Activated naive CD4-positive, alpha-beta T cell treated with anti-CD3 and anti-CD28 coated beads, Interleukin-2, amount 50 U/mL, for 24 hours (primary cell): ENCODE measurements at regions not wholly inside any gene's neighbourhood (a gene's known extent, or its start where the extent isn't known, plus 50 kb on each side); places are given as distances from the start of the nearest gene placed in this dataset.

Experiments
- H3K27ac Mint-ChIP-seq: one replicate; pipeline ENCODE4 v1.8.0; 2021; ENCODE audit warnings: mild to moderate bottlenecking, mixed read lengths
- H3K27me3 Mint-ChIP-seq: one replicate; pipeline ENCODE4 v1.8.0; 2021; ENCODE audit warnings: mixed read lengths
- H3K36me3 Mint-ChIP-seq: one replicate; pipeline ENCODE4 v1.8.0; 2021; ENCODE audit warnings: mixed read lengths
- H3K4me1 Mint-ChIP-seq: one replicate; pipeline ENCODE4 v1.8.0; 2021; ENCODE audit warnings: mixed read lengths
- H3K4me3 Mint-ChIP-seq: one replicate; pipeline ENCODE4 v1.8.0; 2021; ENCODE audit warnings: mild to moderate bottlenecking, mixed read lengths
- H3K9me3 Mint-ChIP-seq: one replicate; pipeline ENCODE4 v1.8.0; 2021; ENCODE audit warnings: mixed read lengths

GRCh38 chr9:8156346-8156745, 356.8 kb upstream of the DMAC1 start:
- Mint-ChIP-seq H3K4me1 (no peaks in the 10 kb centered on the region), H3K36me3 (no peaks in the 10 kb centered on the region), H3K4me3 (no peak overlapping the region), H3K27me3 (no peaks in the 10 kb centered on the region), H3K9me3 (no peaks in the 10 kb centered on the region), H3K27ac (no peak overlapping the region)

- H3K9me3 Mint-ChIP-seq = no peaks in the 10 kb centered on the region
- H3K36me3 Mint-ChIP-seq = no peaks in the 10 kb centered on the region
- no peaks in the 10 kb centered on the region for H3K4me1 Mint-ChIP-seq
- H3K4me3 Mint-ChIP-seq = no peak overlapping the region
- H3K27ac Mint-ChIP-seq = no peak overlapping the region
- H3K27me3 Mint-ChIP-seq = no peaks in the 10 kb centered on the region
These were observed 356.1 kb upstream of the DMAC1 start for GRCh38 chr9:8155706-8156105.

GRCh38 chr9:8143677-8144076, 344.1 kb upstream of the DMAC1 start:
- no peaks in the 10 kb centered on the region for H3K36me3 Mint-ChIP-seq
- no peak overlapping the region for H3K4me3 Mint-ChIP-seq
- no peaks in the 10 kb centered on the region for H3K4me1 Mint-ChIP-seq
- H3K27me3 Mint-ChIP-seq = peaks cover 4% of the 10 kb centered on the region
- H3K27ac Mint-ChIP-seq = no peak overlapping the region
- H3K9me3 Mint-ChIP-seq = no peaks in the 10 kb centered on the region

- Mint-ChIP-seq H3K4me3 (no peak overlapping the region), H3K9me3 (no peaks in the 10 kb centered on the region), H3K4me1 (peaks cover 6% of the 10 kb centered on the region), H3K36me3 (no peaks in the 10 kb centered on the region), H3K27ac (no peak overlapping the region), H3K27me3 (no peaks in the 10 kb centered on the region)
These were observed 341.0 kb upstream of the DMAC1 start for GRCh38 chr9:8140557-8140956.

- Mint-ChIP-seq H3K9me3 (no peaks in the 10 kb centered on the region), H3K4me1 (peaks cover 7% of the 10 kb centered on the region), H3K27me3 (no peaks in the 10 kb centered on the region), H3K27ac (no peak overlapping the region), H3K36me3 (no peaks in the 10 kb centered on the region), H3K4me3 (no peak overlapping the region)
These were observed 340.2 kb upstream of the DMAC1 start for GRCh38 chr9:8139756-8140155.

- Mint-ChIP-seq H3K36me3 (no peaks in the 10 kb centered on the region), H3K27me3 (no peaks in the 10 kb centered on the region), H3K4me3 (no peak overlapping the region), H3K4me1 (peaks cover 7% of the 10 kb centered on the region), H3K9me3 (no peaks in the 10 kb centered on the region), H3K27ac (no peak overlapping the region)
These were observed 336.9 kb upstream of the DMAC1 start for GRCh38 chr9:8136477-8136876.

GRCh38 chr9:8134635-8135034, 335.1 kb upstream of the DMAC1 start:
- H3K9me3 Mint-ChIP-seq = no peaks in the 10 kb centered on the region
- no peak overlapping the region for H3K4me3 Mint-ChIP-seq
- H3K4me1 Mint-ChIP-seq = peaks cover 7% of the 10 kb centered on the region
- no peak overlapping the region for H3K27ac Mint-ChIP-seq
- peaks cover 1% of the 10 kb centered on the region for H3K27me3 Mint-ChIP-seq
- no peaks in the 10 kb centered on the region for H3K36me3 Mint-ChIP-seq

- no peak overlapping the region for H3K4me3 Mint-ChIP-seq
- peaks cover 1% of the 10 kb centered on the region for H3K27me3 Mint-ChIP-seq
- H3K9me3 Mint-ChIP-seq = no peaks in the 10 kb centered on the region
- no peaks in the 10 kb centered on the region for H3K36me3 Mint-ChIP-seq
- H3K27ac Mint-ChIP-seq = no peak overlapping the region
- peaks cover 7% of the 10 kb centered on the region for H3K4me1 Mint-ChIP-seq
These were observed 334.0 kb upstream of the DMAC1 start for GRCh38 chr9:8133606-8134005.

GRCh38 chr9:8115570-8115969, 316.0 kb upstream of the DMAC1 start:
- H3K27me3 Mint-ChIP-seq = no peaks in the 10 kb centered on the region
- no peak overlapping the region for H3K4me3 Mint-ChIP-seq
- no peaks in the 10 kb centered on the region for H3K36me3 Mint-ChIP-seq
- no peaks in the 10 kb centered on the region for H3K9me3 Mint-ChIP-seq
- peak overlapping the region; percentile 38 for H3K27ac Mint-ChIP-seq
- peaks cover 3% of the 10 kb centered on the region for H3K4me1 Mint-ChIP-seq

GRCh38 chr9:8114826-8115225, 315.2 kb upstream of the DMAC1 start:
- peaks cover 3% of the 10 kb centered on the region for H3K4me1 Mint-ChIP-seq
- H3K27ac Mint-ChIP-seq = no peak overlapping the region
- no peak overlapping the region for H3K4me3 Mint-ChIP-seq
- no peaks in the 10 kb centered on the region for H3K9me3 Mint-ChIP-seq
- H3K36me3 Mint-ChIP-seq = no peaks in the 10 kb centered on the region
- no peaks in the 10 kb centered on the region for H3K27me3 Mint-ChIP-seq

- no peaks in the 10 kb centered on the region for H3K27me3 Mint-ChIP-seq
- no peak overlapping the region for H3K4me3 Mint-ChIP-seq
- H3K9me3 Mint-ChIP-seq = peaks cover 5% of the 10 kb centered on the region
These were observed 306.8 kb upstream of the DMAC1 start for GRCh38 chr9:8106362-8106761.

GRCh38 chr9:8101607-8102006, 302.0 kb upstream of the DMAC1 start:
- Mint-ChIP-seq H3K27ac (no peak overlapping the region), H3K27me3 (no peaks in the 10 kb centered on the region), H3K4me1 (no peaks in the 10 kb centered on the region), H3K9me3 (peaks cover 10% of the 10 kb centered on the region), H3K4me3 (no peak overlapping the region), H3K36me3 (no peaks in the 10 kb centered on the region)

More at GRCh38 chr9:8106362-8106761, 306.8 kb upstream of the DMAC1 start:
- H3K4me1 Mint-ChIP-seq = no peaks in the 10 kb centered on the region
- H3K36me3 Mint-ChIP-seq = no peaks in the 10 kb centered on the region
- H3K27ac Mint-ChIP-seq = no peak overlapping the region

GRCh38 chr9:8096091-8096490, 296.5 kb upstream of the DMAC1 start:
- H3K4me3 Mint-ChIP-seq = no peak overlapping the region

GRCh38 chr9:8095672-8096086, 296.1 kb upstream of the DMAC1 start:
- H3K4me3 Mint-ChIP-seq = no peak overlapping the region
- H3K4me1 Mint-ChIP-seq = no peaks in the 10 kb centered on the region
- H3K9me3 Mint-ChIP-seq = no peaks in the 10 kb centered on the region
- no peaks in the 10 kb centered on the region for H3K36me3 Mint-ChIP-seq
- H3K27me3 Mint-ChIP-seq = no peaks in the 10 kb centered on the region
- no peak overlapping the region for H3K27ac Mint-ChIP-seq

More at GRCh38 chr9:8096091-8096490, 296.5 kb upstream of the DMAC1 start:
- Mint-ChIP-seq H3K9me3 (peaks cover 2% of the 10 kb centered on the region), H3K27me3 (no peaks in the 10 kb centered on the region), H3K4me1 (no peaks in the 10 kb centered on the region), H3K27ac (no peak overlapping the region), H3K36me3 (no peaks in the 10 kb centered on the region)

- no peak overlapping the region for H3K4me3 Mint-ChIP-seq
- peaks cover 2% of the 10 kb centered on the region for H3K36me3 Mint-ChIP-seq
- H3K27me3 Mint-ChIP-seq = peaks cover 2% of the 10 kb centered on the region
- H3K27ac Mint-ChIP-seq = no peak overlapping the region
- H3K4me1 Mint-ChIP-seq = no peaks in the 10 kb centered on the region
- H3K9me3 Mint-ChIP-seq = peaks cover 5% of the 10 kb centered on the region
These were observed 288.9 kb upstream of the DMAC1 start for GRCh38 chr9:8088477-8088876.

- Mint-ChIP-seq H3K27me3 (peaks cover 2% of the 10 kb centered on the region), H3K4me1 (no peaks in the 10 kb centered on the region), H3K4me3 (no peak overlapping the region), H3K9me3 (peaks cover 5% of the 10 kb centered on the region), H3K27ac (no peak overlapping the region), H3K36me3 (peaks cover 2% of the 10 kb centered on the region)
These were observed 286.4 kb upstream of the DMAC1 start for GRCh38 chr9:8085986-8086385.

GRCh38 chr9:8078641-8079140, 279.1 kb upstream of the DMAC1 start:
- no peaks in the 10 kb centered on the region for H3K4me1 Mint-ChIP-seq
- peaks cover under 1% of the 10 kb centered on the region for H3K36me3 Mint-ChIP-seq
- no peak overlapping the region for H3K4me3 Mint-ChIP-seq
- H3K27me3 Mint-ChIP-seq = peaks cover under 1% of the 10 kb centered on the region
- no peak overlapping the region for H3K27ac Mint-ChIP-seq
- H3K9me3 Mint-ChIP-seq = peaks cover 2% of the 10 kb centered on the region
